ENCODE measurements at regions not wholly inside any gene's neighbourhood (a gene's known extent, or its start where the extent isn't known, plus 50 kb on each side); places are given as distances from the start of the nearest gene placed in this dataset.
"Not testable (repeated sequence)": the region's sequence is repeated elsewhere in the genome, so short reads cannot be mapped to it uniquely, and the experiment has no call there.

- no peak overlapping the region for H3K27ac ChIP-seq
- intact Hi-C loops (cut with DNase I) = no loop called here
- 89 to 92% methylated on average over 3 of the region's 3 CpGs for WGBS, 2 donors
Measured at GRCh38 chr5:89168766-89169165, 285.8 kb upstream of the MEF2C start.

GRCh38 chr5:89164703-89165102 is 281.7 kb upstream of the MEF2C start:
- intact Hi-C loops (cut with DNase I); H3K4me1 ChIP-seq; H3K36me3 ChIP-seq; H3K27me3 ChIP-seq; H3K9me3 ChIP-seq; DNase-seq; H3K4me3 ChIP-seq; H3K27ac ChIP-seq: not testable (repeated sequence)
- WGBS, 2 donors = 96% methylated on average over 2 of the region's 2 CpGs

More at GRCh38 chr5:89168766-89169165, 285.8 kb upstream of the MEF2C start:
- Histone ChIP-seq H3K4me1 (no peaks in the 10 kb centered on the region), H3K27me3 (no peaks in the 10 kb centered on the region), H3K4me3 (no peak overlapping the region), H3K36me3 (no peaks in the 10 kb centered on the region), H3K9me3 (peaks cover 0 to 2% (median 0%) of the 10 kb centered on the region in 4 donors)
- no peak for DNase-seq
- no peak for TF ChIP-seq POLR2AphosphoS5 (IDR thresholded peaks at IDR 0.05)
- TF ChIP-seq CTCF (IDR thresholded peaks at IDR 0.05) = no peak
- no peak for TF ChIP-seq EP300 (IDR thresholded peaks at IDR 0.05)
- no peak for TF ChIP-seq POLR2A (IDR thresholded peaks at IDR 0.05)

GRCh38 chr5:89156226-89156625 is 273.2 kb upstream of the MEF2C start:
- Histone ChIP-seq H3K4me3 (no peak overlapping the region), H3K36me3 (no peaks in the 10 kb centered on the region), H3K4me1 (no peaks in the 10 kb centered on the region), H3K27me3 (no peaks in the 10 kb centered on the region), H3K27ac (no peak overlapping the region), H3K9me3 (no peaks in the 10 kb centered on the region)
- no peak for DNase-seq
- intact Hi-C loops (cut with DNase I) = no loop called here
- no peak for TF ChIP-seq POLR2AphosphoS5 (IDR thresholded peaks at IDR 0.05)

GRCh38 chr5:89147031-89147430 is 264.0 kb upstream of the MEF2C start:
- no peak for DNase-seq
- no peak overlapping the region for H3K4me3 ChIP-seq
- WGBS, 2 donors = 88 to 89% methylated on average over 1 of the region's 1 CpG
- no peaks in the 10 kb centered on the region for H3K27me3 ChIP-seq
- intact Hi-C loops (cut with DNase I) = no loop called here
- no peaks in the 10 kb centered on the region for H3K9me3 ChIP-seq
- no peak overlapping the region for H3K27ac ChIP-seq
- TF ChIP-seq POLR2A (IDR thresholded peaks at IDR 0.05) (no peak), EP300 (IDR thresholded peaks at IDR 0.05) (no peak), POLR2AphosphoS5 (IDR thresholded peaks at IDR 0.05) (no peak), CTCF (IDR thresholded peaks at IDR 0.05) (no peak)
- no peaks in the 10 kb centered on the region for H3K4me1 ChIP-seq
- H3K36me3 ChIP-seq = no peaks in the 10 kb centered on the region

- no peak for DNase-seq
- H3K4me3 ChIP-seq = no peak overlapping the region
- no peaks in the 10 kb centered on the region for H3K9me3 ChIP-seq
- intact Hi-C loops (cut with DNase I) = no loop called here
- TF ChIP-seq EP300 (IDR thresholded peaks at IDR 0.05) = no peak
- no peak for TF ChIP-seq CTCF (IDR thresholded peaks at IDR 0.05)
- no peak for TF ChIP-seq POLR2A (IDR thresholded peaks at IDR 0.05)
- TF ChIP-seq POLR2AphosphoS5 (IDR thresholded peaks at IDR 0.05) = no peak
- 89 to 93% methylated on average over 1 of the region's 1 CpG for WGBS, 2 donors
- H3K36me3 ChIP-seq = no peaks in the 10 kb centered on the region
- H3K4me1 ChIP-seq = no peaks in the 10 kb centered on the region
- no peaks in the 10 kb centered on the region for H3K27me3 ChIP-seq
- no peak overlapping the region for H3K27ac ChIP-seq
Measured at GRCh38 chr5:89137148-89137547, 254.2 kb upstream of the MEF2C start.

- WGBS, 2 donors = 31 to 74% methylated on average over 1 of the region's 1 CpG
- no peak for DNase-seq
- no peak for TF ChIP-seq CTCF (IDR thresholded peaks at IDR 0.05)
- no peak for TF ChIP-seq EP300 (IDR thresholded peaks at IDR 0.05)
- TF ChIP-seq POLR2A (IDR thresholded peaks at IDR 0.05) = no peak
- TF ChIP-seq POLR2AphosphoS5 (IDR thresholded peaks at IDR 0.05) = no peak
- no peaks in the 10 kb centered on the region for H3K36me3 ChIP-seq
- intact Hi-C loops (cut with DNase I) = no loop called here
- no peak overlapping the region for H3K27ac ChIP-seq
- no peaks in the 10 kb centered on the region for H3K9me3 ChIP-seq
- H3K4me3 ChIP-seq = no peak overlapping the region
- no peaks in the 10 kb centered on the region for H3K4me1 ChIP-seq
- no peaks in the 10 kb centered on the region for H3K27me3 ChIP-seq
Measured at GRCh38 chr5:89133975-89134374, 251.0 kb upstream of the MEF2C start.
